Neural crest cell (in vitro differentiated cells): ENCODE measurements at regions not wholly inside any gene's neighbourhood (a gene's known extent, or its start where the extent isn't known, plus 50 kb on each side); places are given as distances from the start of the nearest gene placed in this dataset.
A peak's percentile ranks its signal among the peaks of the same experiment; 100 is the strongest.
"Not testable (repeated sequence)": the region's sequence is repeated elsewhere in the genome, so short reads cannot be mapped to it uniquely, and the experiment has no call there.

Experiments used
- DNase-seq: peaks from one replicate; pipeline ENCODE4 v3.0.0; 2021; ENCODE audit warnings: low read depth, mixed read lengths, low spot score
- H3K27ac Mint-ChIP-seq: one replicate; pipeline ENCODE4 v1.8.0; 2021; ENCODE audit warnings: mild to moderate bottlenecking, mixed read lengths; ENCODE audit not compliant: unreplicated experiment
- H3K27me3 Mint-ChIP-seq: 2 replicates; pipeline ENCODE4 v1.8.0; 2021; ENCODE audit warnings: low read depth, mild to moderate bottlenecking, mixed read lengths
- H3K36me3 Mint-ChIP-seq: 2 replicates; pipeline ENCODE4 v1.8.0; 2021; ENCODE audit warnings: low read depth, mild to moderate bottlenecking, mixed read lengths
- H3K4me1 Mint-ChIP-seq: 2 replicates; pipeline ENCODE4 v1.8.0; 2021; ENCODE audit warnings: mixed read lengths
- H3K4me3 Mint-ChIP-seq: one replicate; pipeline ENCODE4 v1.8.0; 2021; ENCODE audit warnings: mild to moderate bottlenecking, mixed read lengths
- H3K9me3 Mint-ChIP-seq: 2 replicates; pipeline ENCODE4 v1.8.0; 2021; ENCODE audit warnings: mixed read lengths

GRCh38 chr21:9361615-9362014, 1159.8 kb upstream of the TPTE start:
- H3K4me1 Mint-ChIP-seq, H3K36me3 Mint-ChIP-seq, H3K4me3 Mint-ChIP-seq, H3K27ac Mint-ChIP-seq, H3K9me3 Mint-ChIP-seq, H3K27me3 Mint-ChIP-seq: not testable (repeated sequence)
- DNase-seq = peak; percentile 1

- H3K36me3 Mint-ChIP-seq = not testable (repeated sequence)
Measured at GRCh38 chr21:9362309-9362708, 1159.1 kb upstream of the TPTE start.

GRCh38 chr21:9365815-9366214, 1155.6 kb upstream of the TPTE start:
- H3K9me3 Mint-ChIP-seq, DNase-seq, H3K27ac Mint-ChIP-seq, H3K27me3 Mint-ChIP-seq, H3K4me3 Mint-ChIP-seq, H3K36me3 Mint-ChIP-seq, H3K4me1 Mint-ChIP-seq: not testable (repeated sequence)

More at GRCh38 chr21:9362309-9362708, 1159.1 kb upstream of the TPTE start:
- H3K4me3 Mint-ChIP-seq, H3K27me3 Mint-ChIP-seq, DNase-seq, H3K9me3 Mint-ChIP-seq, H3K4me1 Mint-ChIP-seq, H3K27ac Mint-ChIP-seq: not testable (repeated sequence)

- DNase-seq, H3K27me3 Mint-ChIP-seq, H3K4me1 Mint-ChIP-seq: not testable (repeated sequence)
Measured at GRCh38 chr21:9366578-9366977, 1154.8 kb upstream of the TPTE start.

More at GRCh38 chr21:9366578-9366977, 1154.8 kb upstream of the TPTE start:
- H3K9me3 Mint-ChIP-seq, H3K4me3 Mint-ChIP-seq, H3K36me3 Mint-ChIP-seq, H3K27ac Mint-ChIP-seq: not testable (repeated sequence)
